B cell (primary cell): ENCODE measurements at regions not wholly inside any gene's neighbourhood (a gene's known extent, or its start where the extent isn't known, plus 50 kb on each side); places are given as distances from the start of the nearest gene placed in this dataset.

Experiments
- ATAC-seq: fragments of 200-7000 bp; cut with Tn5 transposase; one replicate; pipeline ENCODE4 v1.10.0; 2021; ENCODE audit warnings: low read depth, mild to moderate bottlenecking, moderate number of reproducible peaks, moderate library complexity
- CTCF ChIA-PET: fragments of 350-600 bp; sonication (Branson Sonifier 250); formaldehyde crosslinking; loops from one replicate; lab custom pipeline; 2021; ENCODE audit warnings: antibody characterized with exemption, inconsistent platforms; lab: Charles Lee
- POLR2A ChIA-PET: fragments of 350-600 bp; sonication (Branson Sonifier 250); formaldehyde crosslinking; loops from one replicate; lab custom pipeline; 2021; ENCODE audit warnings: antibody characterized with exemption; lab: Charles Lee
- DNase-seq: peaks from one replicate; pipeline ENCODE4 v3.0.0; 2013
- H2AFZ ChIP-seq: 2 replicates; pipeline ENCODE4 v1.6.1; 2012; ENCODE audit warnings: mild to moderate bottlenecking, low read depth, low read length; ENCODE audit not compliant: insufficient read depth, poor library complexity, severe bottlenecking
- H3K27ac ChIP-seq, 2 donors: 1 replicate in 1 of 2; 2 replicates in 1 of 2; pipeline ENCODE4 v1.5.1; 2012 to 2013; ENCODE audit warnings: low read length in 2 of 2, mild to moderate bottlenecking in 2 of 2, moderate library complexity in 1 of 2
- H3K27me3 ChIP-seq, 4 experiments: fragments of 200-600 bp in 1 of 4; sonication (generic) in 1 of 4; replicated peaks in 1 of 4; 1 replicate in 2 of 4; 2 replicates in 2 of 4; pipeline versions ENCODE4 v1.6.1 to v1.7.0; 2013 to 2016; ENCODE audit warnings: low read length in 3 of 4, mild to moderate bottlenecking in 2 of 4, mixed read lengths in 1 of 4, moderate library complexity in 1 of 4; ENCODE audit not compliant: insufficient read depth in 4 of 4, control insufficient read depth in 3 of 4; ENCODE audit errors: control extremely low read depth in 1 of 4
- H3K36me3 ChIP-seq, 2 experiments: replicated peaks in 1 of 2; 1 replicate in 1 of 2; 2 replicates in 1 of 2; pipeline versions ENCODE4 v1.6.1 to v1.7.1; 2013; ENCODE audit warnings: low read length in 1 of 2; ENCODE audit not compliant: insufficient read depth in 2 of 2, control insufficient read depth in 1 of 2; ENCODE audit errors: control extremely low read depth in 1 of 2, extremely low read depth in 1 of 2
- H3K4me1 ChIP-seq, 2 donors: fragments of 200-600 bp in 1 of 2; sonication (generic) in 1 of 2; 1 replicate in 1 of 2; 2 replicates in 1 of 2; pipeline versions ENCODE4 v1.5.1 to v1.6.1; 2013 to 2017; ENCODE audit warnings: low read length in 2 of 2; ENCODE audit not compliant: control insufficient read depth in 2 of 2, insufficient read depth in 2 of 2
- H3K4me2 ChIP-seq: replicated peaks from 2 replicates; pipeline ENCODE3; 2012; ENCODE audit warnings: mild to moderate bottlenecking, low read depth, low read length; ENCODE audit not compliant: poor library complexity, severe bottlenecking
- H3K4me3 ChIP-seq, 5 experiments: fragments of 200-600 bp in 1 of 5; sonication (generic) in 1 of 5; 1 replicate in 3 of 5; 2 replicates in 2 of 5; pipeline versions ENCODE4 v1.5.1 to v1.7.0; 2011 to 2016; ENCODE audit warnings: low read length in 4 of 5, mild to moderate bottlenecking in 4 of 5, low read depth in 2 of 5, control low read depth in 1 of 5, moderate library complexity in 1 of 5; ENCODE audit not compliant: insufficient read depth in 1 of 5; ENCODE audit errors: control extremely low read depth in 1 of 5, extremely low read depth in 1 of 5
- H3K79me2 ChIP-seq: fragments of 200-600 bp; sonication (generic); one replicate; pipeline ENCODE4 v1.6.0; 2016; ENCODE audit warnings: low read length; ENCODE audit not compliant: control insufficient read depth, insufficient read depth
- H3K9ac ChIP-seq: fragments of 200-600 bp; sonication (generic); 2 replicates; pipeline ENCODE4 v1.6.1; 2017; ENCODE audit warnings: mild to moderate bottlenecking, low read length, moderate library complexity
- H3K9me3 ChIP-seq, 3 donors: one replicate each; pipeline versions ENCODE4 v1.6.1 to v1.7.1; 2013; ENCODE audit warnings: low read length in 2 of 3; ENCODE audit not compliant: control insufficient read depth in 2 of 3, insufficient read depth in 1 of 3; ENCODE audit errors: control extremely low read depth in 1 of 3
- H4K20me1 ChIP-seq: 2 replicates; pipeline ENCODE4 v1.6.0; 2012; ENCODE audit warnings: mild to moderate bottlenecking, low read length; ENCODE audit not compliant: insufficient read depth, control insufficient read depth, poor library complexity, severe bottlenecking
- H3K27ac Mint-ChIP-seq: one replicate; pipeline ENCODE4 v1.8.0; 2021; ENCODE audit warnings: mixed read lengths
- H3K27me3 Mint-ChIP-seq: one replicate; pipeline ENCODE4 v1.8.0; 2021; ENCODE audit warnings: mixed read lengths
- H3K4me1 Mint-ChIP-seq: one replicate; pipeline ENCODE4 v1.8.0; 2021; ENCODE audit warnings: mixed read lengths
- H3K4me3 Mint-ChIP-seq: one replicate; pipeline ENCODE4 v1.8.0; 2021; ENCODE audit warnings: mixed read lengths
- H3K9me3 Mint-ChIP-seq: one replicate; pipeline ENCODE4 v1.8.0; 2022; ENCODE audit warnings: mixed read lengths; ENCODE audit not compliant: insufficient read depth
- EZH2 ChIP-seq: IDR thresholded peaks from 2 replicates; pipeline ENCODE4 v1.6.1; 2012; ENCODE audit warnings: borderline replicate concordance, low read depth, mild to moderate bottlenecking, moderate library complexity, low read length; ENCODE audit not compliant: insufficient read depth, poor library complexity, severe bottlenecking
- WGBS: methylation state at CpG from one replicate; pipeline ENCODE4 v1.1.5; 2013; ENCODE audit warnings: missing lambda C conversion rate; ENCODE audit not compliant: insufficient coverage; 5-methylcytosine and 5-hydroxymethylcytosine counted together
- intact Hi-C: fragments of 100-400 bp; cut with micrococcal nuclease; formaldehyde crosslinking; loops from one replicate; pipeline ENCODE4 v1.10.0; 2022
- TF ChIP-seq, protein P1 (sequence below): fragments of 200-600 bp; IDR thresholded peaks from one replicate; pipeline ENCODE4 v1.8.0; 2022; ENCODE audit warnings: antibody characterized with exemption, mild to moderate bottlenecking

DNA sequence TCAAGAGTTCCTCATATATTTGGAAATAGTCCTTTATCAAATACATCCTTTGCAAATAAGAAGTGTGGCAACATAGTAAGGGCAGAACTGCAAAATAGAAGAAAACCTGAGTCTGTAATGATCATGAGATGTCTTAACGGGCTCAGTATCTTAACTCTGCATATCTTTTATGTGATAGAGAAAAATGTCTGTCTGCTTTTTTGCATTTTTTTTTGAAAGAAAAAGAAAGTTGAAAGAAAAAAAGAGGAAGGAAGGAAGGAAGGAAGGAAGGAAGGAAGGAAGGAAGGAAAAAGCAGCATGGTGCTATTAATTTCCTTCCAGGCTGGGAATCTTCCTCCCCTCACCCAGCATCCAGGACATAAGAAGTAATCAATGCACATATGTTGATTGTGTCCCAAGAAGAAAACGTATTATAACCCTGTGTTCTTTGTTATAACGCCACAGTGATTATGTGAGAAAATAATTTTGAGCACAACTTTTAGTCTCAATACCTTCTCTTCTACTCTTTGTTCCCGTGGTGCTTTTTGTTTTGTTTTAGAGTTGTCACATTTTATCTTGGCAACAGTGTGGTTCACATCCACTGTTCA, 58.7 kb upstream of the PCSK2 start:
- DNase-seq, result no peak
- Histone ChIP-seq H3K27ac (no peak overlapping the region), H3K9ac (no peak overlapping the region), H3K27me3 (no peaks in the 10 kb centered on the region), H4K20me1 (no peaks in the 10 kb centered on the region), H3K36me3 (no peaks in the 10 kb centered on the region), H3K4me1 (no peaks in the 10 kb centered on the region), H3K4me2 (no peak overlapping the region), H3K79me2 (no peaks in the 10 kb centered on the region), H2AFZ (no peak overlapping the region), H3K9me3 (no peaks in the 10 kb centered on the region), H3K4me3 (no peak overlapping the region)
- no CpG with 5 or more reads among the region's 4 CpGs for WGBS
- Mint-ChIP-seq H3K4me1 (no peaks in the 10 kb centered on the region), H3K27ac (no peak overlapping the region), H3K27me3 (no peaks in the 10 kb centered on the region), H3K9me3 (no peaks in the 10 kb centered on the region), H3K4me3 (no peak overlapping the region)
- TF ChIP-seq, protein P1, sequence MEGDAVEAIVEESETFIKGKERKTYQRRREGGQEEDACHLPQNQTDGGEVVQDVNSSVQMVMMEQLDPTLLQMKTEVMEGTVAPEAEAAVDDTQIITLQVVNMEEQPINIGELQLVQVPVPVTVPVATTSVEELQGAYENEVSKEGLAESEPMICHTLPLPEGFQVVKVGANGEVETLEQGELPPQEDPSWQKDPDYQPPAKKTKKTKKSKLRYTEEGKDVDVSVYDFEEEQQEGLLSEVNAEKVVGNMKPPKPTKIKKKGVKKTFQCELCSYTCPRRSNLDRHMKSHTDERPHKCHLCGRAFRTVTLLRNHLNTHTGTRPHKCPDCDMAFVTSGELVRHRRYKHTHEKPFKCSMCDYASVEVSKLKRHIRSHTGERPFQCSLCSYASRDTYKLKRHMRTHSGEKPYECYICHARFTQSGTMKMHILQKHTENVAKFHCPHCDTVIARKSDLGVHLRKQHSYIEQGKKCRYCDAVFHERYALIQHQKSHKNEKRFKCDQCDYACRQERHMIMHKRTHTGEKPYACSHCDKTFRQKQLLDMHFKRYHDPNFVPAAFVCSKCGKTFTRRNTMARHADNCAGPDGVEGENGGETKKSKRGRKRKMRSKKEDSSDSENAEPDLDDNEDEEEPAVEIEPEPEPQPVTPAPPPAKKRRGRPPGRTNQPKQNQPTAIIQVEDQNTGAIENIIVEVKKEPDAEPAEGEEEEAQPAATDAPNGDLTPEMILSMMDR, result no peak
- TF ChIP-seq EZH2, result no peak
- ChIA-PET CTCF (no interaction called here), POLR2A (no interaction called here)
- intact Hi-C loops, result no loop called here
- ATAC-seq, result no peak

DNA sequence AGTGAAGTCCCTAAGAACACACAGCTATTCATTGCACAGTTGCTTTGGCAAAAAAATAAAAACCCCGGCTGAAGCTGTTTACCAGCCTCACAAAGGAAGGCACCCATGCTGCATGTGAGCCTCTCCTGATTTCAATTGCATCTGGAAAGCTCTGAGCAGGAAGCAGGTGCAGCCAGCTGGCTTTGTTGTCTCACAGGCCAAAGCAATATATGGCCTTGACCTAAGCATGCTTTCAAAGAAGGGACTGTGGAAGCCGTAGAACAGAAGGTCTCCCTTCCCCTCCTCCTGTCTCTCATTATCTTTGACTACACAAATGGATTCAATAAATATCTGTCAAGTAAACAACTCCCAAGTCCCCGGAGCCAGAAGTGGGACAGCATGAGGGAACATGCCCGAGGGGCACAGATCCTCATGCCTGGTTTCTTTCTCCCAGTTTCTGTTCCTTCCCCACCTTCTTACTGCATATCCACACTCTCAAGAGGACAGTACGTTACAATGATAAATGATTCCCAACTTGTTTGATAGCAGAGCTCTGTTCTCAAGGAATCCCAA, 57.2 kb upstream of the PCSK2 start:
- Histone ChIP-seq H3K36me3 (no peaks in the 10 kb centered on the region), H3K9me3 (no peaks in the 10 kb centered on the region), H3K9ac (no peak overlapping the region), H2AFZ (no peak overlapping the region), H3K27me3 (no peaks in the 10 kb centered on the region), H3K4me3 (no peak overlapping the region), H3K4me1 (no peaks in the 10 kb centered on the region), H3K4me2 (no peak overlapping the region), H4K20me1 (no peaks in the 10 kb centered on the region), H3K27ac (no peak overlapping the region), H3K79me2 (no peaks in the 10 kb centered on the region)
- ATAC-seq (no peak), DNase-seq (no peak)
- Mint-ChIP-seq H3K4me3 (no peak overlapping the region), H3K27ac (no peak overlapping the region), H3K4me1 (no peaks in the 10 kb centered on the region), H3K9me3 (no peaks in the 10 kb centered on the region), H3K27me3 (no peaks in the 10 kb centered on the region)
- 49% methylated on average over 4 of the region's 5 CpGs for WGBS
- ChIA-PET POLR2A (no interaction called here), CTCF (no interaction called here)
- intact Hi-C loops, result no loop called here
- TF ChIP-seq, protein P1, result no peak
- TF ChIP-seq EZH2, result no peak
